Left ventricle myocardium superior (tissue), 1 donor: ENCODE measurements at regions not wholly inside any gene's neighbourhood (a gene's known extent, or its start where the extent isn't known, plus 50 kb on each side); places are given as distances from the start of the nearest gene placed in this dataset.

Experiments
- ATAC-seq: fragments of 200-7000 bp; cut with Tn5 transposase; one replicate; pipeline ENCODE4 v1.9.1; 2020; ENCODE audit warnings: mild to moderate bottlenecking, moderate library complexity
- DNase-seq: peaks from one replicate; pipeline ENCODE4 v3.0.0-alpha.2; 2020
- intact Hi-C: fragments of 100-400 bp; cut with micrococcal nuclease; formaldehyde crosslinking; loops from one replicate; pipeline ENCODE4 v1.11.0; 2022
- donor health status: DM: no; HTN: yes; CAD: no; lungs with severe emphysema.

- ATAC-seq (no peak), DNase-seq (no peak)
- intact Hi-C loops: no loop called here
These were observed 234.1 kb downstream of the OTOR start for GRCh38 chr20:16982091-16982726.

GRCh38 chr20:16984481-16984880 is 236.3 kb downstream of the OTOR start:
- no peak for ATAC-seq
- intact Hi-C loops: no loop called here
- no peak for DNase-seq

- ATAC-seq: no peak
- intact Hi-C loops: no loop called here
- DNase-seq: no peak
These were observed 223.5 kb upstream of the PCSK2 start for GRCh38 chr20:17003170-17003870.

- ATAC-seq (no peak), DNase-seq (no peak)
- intact Hi-C loops: no loop called here
These were observed 216.7 kb upstream of the PCSK2 start for GRCh38 chr20:17010181-17010580.

- DNase-seq (no peak), ATAC-seq (no peak)
- intact Hi-C loops: no loop called here
These were observed 214.2 kb upstream of the PCSK2 start for GRCh38 chr20:17012546-17013226.

GRCh38 chr20:17014217-17014616 is 212.6 kb upstream of the PCSK2 start:
- no peak for ATAC-seq
- intact Hi-C loops: no loop called here
- DNase-seq: no peak

GRCh38 chr20:17014756-17015366 is 212.0 kb upstream of the PCSK2 start:
- no peak for DNase-seq
- intact Hi-C loops: no loop called here
- ATAC-seq: no peak

GRCh38 chr20:17017232-17017631 is 209.6 kb upstream of the PCSK2 start:
- ATAC-seq (no peak), DNase-seq (no peak)
- intact Hi-C loops: no loop called here

- intact Hi-C loops: no loop called here
- DNase-seq (no peak), ATAC-seq (no peak)
These were observed 205.4 kb upstream of the PCSK2 start for GRCh38 chr20:17021481-17021880.

GRCh38 chr20:17023036-17023435 is 203.8 kb upstream of the PCSK2 start:
- intact Hi-C loops: no loop called here
- DNase-seq (no peak), ATAC-seq (no peak)

- peak; percentile 24 for DNase-seq
- intact Hi-C loops: no loop called here
- no peak for ATAC-seq
These were observed 203.0 kb upstream of the PCSK2 start for GRCh38 chr20:17023806-17024205.

GRCh38 chr20:17024513-17025119 is 202.2 kb upstream of the PCSK2 start:
- no peak for DNase-seq
- intact Hi-C loops: no loop called here
- no peak for ATAC-seq

GRCh38 chr20:17026346-17026745 is 200.5 kb upstream of the PCSK2 start:
- DNase-seq (no peak), ATAC-seq (no peak)
- intact Hi-C loops: no loop called here

GRCh38 chr20:17029698-17030097 is 197.1 kb upstream of the PCSK2 start:
- intact Hi-C loops: no loop called here
- ATAC-seq: no peak
- no peak for DNase-seq

GRCh38 chr20:17036541-17036940 is 190.3 kb upstream of the PCSK2 start:
- ATAC-seq (no peak), DNase-seq (no peak)
- intact Hi-C loops: no loop called here

- no peak for ATAC-seq
- intact Hi-C loops: no loop called here
- no peak for DNase-seq
These were observed 184.7 kb upstream of the PCSK2 start for GRCh38 chr20:17042122-17042521.

GRCh38 chr20:17043323-17043722 is 183.5 kb upstream of the PCSK2 start:
- ATAC-seq: no peak
- intact Hi-C loops: no loop called here
- no peak for DNase-seq

- no peak for ATAC-seq
- intact Hi-C loops: no loop called here
- no peak for DNase-seq
These were observed 181.9 kb upstream of the PCSK2 start for GRCh38 chr20:17044891-17045290.

GRCh38 chr20:17059465-17059864 is 167.4 kb upstream of the PCSK2 start:
- intact Hi-C loops: no loop called here
- ATAC-seq (no peak), DNase-seq (no peak)

GRCh38 chr20:17061715-17062114 is 165.1 kb upstream of the PCSK2 start:
- no peak for DNase-seq
- intact Hi-C loops: no loop called here
- ATAC-seq: no peak
